HepG2 (cell line): ENCODE measurements at regions not wholly inside any gene's neighbourhood (a gene's known extent, or its start where the extent isn't known, plus 50 kb on each side); places are given as distances from the start of the nearest gene placed in this dataset.

Source experiments
- CBX2 ChIP-seq, 2 experiments: fragments of 200-600 bp in 1 of 2; sonication (generic); formaldehyde crosslinking in 1 of 2; IDR thresholded peaks; 2 replicates each; pipeline versions ENCODE4 v1.7.0 to v1.8.1; 2018 to 2022; ENCODE audit warnings: low read depth in 2 of 2, low read length in 1 of 2, mild to moderate bottlenecking in 1 of 2, missing genetic modification reagents in 1 of 2
- FOXK1 ChIP-seq: sonication (generic); formaldehyde crosslinking; IDR thresholded peaks from 2 replicates; pipeline ENCODE4 v1.4.0; 2020; ENCODE audit warnings: low read depth, missing genetic modification reagents, borderline replicate concordance

DNA sequence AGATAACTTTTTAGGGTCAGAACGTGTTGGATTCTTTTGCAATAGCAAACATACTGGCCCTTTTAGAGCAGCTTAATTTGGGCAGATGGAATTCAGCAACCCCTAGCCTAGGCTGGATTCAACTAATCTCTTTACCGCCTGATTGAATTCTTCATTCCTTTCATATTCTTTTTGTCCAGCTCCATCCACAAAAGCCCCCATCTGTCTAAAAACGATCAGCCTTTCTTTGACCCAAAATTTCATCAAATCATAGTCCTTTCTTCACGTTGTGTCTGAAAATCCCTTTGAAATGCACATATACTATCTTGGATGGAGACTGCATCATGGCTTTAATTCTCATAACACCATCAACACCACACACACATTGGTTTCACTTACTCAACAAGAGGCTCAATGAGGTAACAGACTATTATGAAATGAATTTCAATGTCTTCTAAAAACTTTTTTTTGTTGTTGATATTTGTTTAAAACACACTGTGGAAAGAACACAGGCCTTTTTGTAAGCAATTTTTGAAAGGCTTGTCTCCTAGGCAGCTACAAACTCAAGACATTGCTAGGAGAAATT lies 128.0 kb upstream of the EEA1 start:
- TF ChIP-seq CBX2 (IDR thresholded peaks at IDR 0.05; ENCODE audit: low read depth, low read length) (no peak), CBX2 (CRISPR knock-in tag; IDR thresholded peaks at IDR 0.05; ENCODE audit: low read depth) (no peak), FOXK1 (no peak)
